ENCODE measurements at regions not wholly inside any gene's neighbourhood (a gene's known extent, or its start where the extent isn't known, plus 50 kb on each side); places are given as distances from the start of the nearest gene placed in this dataset.

GRCh38 chr5:73390972-73391371 lies 57.6 kb downstream of the FOXD1 start:
- no peaks in the 10 kb centered on the region for H3K36me3 Mint-ChIP-seq (ENCODE audit: low read depth)
- no peak overlapping the region for H3K27ac Mint-ChIP-seq (ENCODE audit: unreplicated experiment)
- H3K4me1 Mint-ChIP-seq: no peaks in the 10 kb centered on the region
- no peak for TF ChIP-seq CTCF (conservative IDR thresholded peaks at IDR 0.05)
- DNase-seq (ENCODE audit: low read depth, low spot score): no peak
- H3K9me3 Mint-ChIP-seq: no peaks in the 10 kb centered on the region
- H3K27me3 Mint-ChIP-seq (ENCODE audit: low read depth): peaks cover 29% of the 10 kb centered on the region
- H3K4me3 Mint-ChIP-seq: no peak overlapping the region

- Mint-ChIP-seq H3K4me1 (no peaks in the 10 kb centered on the region), H3K27ac (ENCODE audit: unreplicated experiment) (no peak overlapping the region), H3K36me3 (ENCODE audit: low read depth) (peaks cover 7% of the 10 kb centered on the region), H3K9me3 (peaks cover 9% of the 10 kb centered on the region), H3K27me3 (ENCODE audit: low read depth) (peaks cover 25% of the 10 kb centered on the region), H3K4me3 (no peak overlapping the region)
- no peak for TF ChIP-seq CTCF (conservative IDR thresholded peaks at IDR 0.05)
- DNase-seq (ENCODE audit: low read depth, low spot score): no peak
These were observed 59.8 kb downstream of the FOXD1 start for GRCh38 chr5:73388740-73389139.

GRCh38 chr5:73388306-73388684 lies 60.3 kb downstream of the FOXD1 start:
- Mint-ChIP-seq H3K27ac (ENCODE audit: unreplicated experiment) (no peak overlapping the region), H3K4me3 (no peak overlapping the region), H3K27me3 (ENCODE audit: low read depth) (peaks cover 25% of the 10 kb centered on the region), H3K9me3 (peaks cover 10% of the 10 kb centered on the region), H3K36me3 (ENCODE audit: low read depth) (peaks cover 8% of the 10 kb centered on the region), H3K4me1 (no peaks in the 10 kb centered on the region)
- no peak for DNase-seq (ENCODE audit: low read depth, low spot score)
- TF ChIP-seq CTCF (conservative IDR thresholded peaks at IDR 0.05): no peak

- H3K9me3 Mint-ChIP-seq: peaks cover 10% of the 10 kb centered on the region
- TF ChIP-seq CTCF (conservative IDR thresholded peaks at IDR 0.05): no peak
- no peak overlapping the region for H3K27ac Mint-ChIP-seq (ENCODE audit: unreplicated experiment)
- H3K36me3 Mint-ChIP-seq (ENCODE audit: low read depth): peaks cover 8% of the 10 kb centered on the region
- H3K27me3 Mint-ChIP-seq (ENCODE audit: low read depth): peaks cover 21% of the 10 kb centered on the region
- no peak overlapping the region for H3K4me3 Mint-ChIP-seq
- DNase-seq (ENCODE audit: low read depth, low spot score): no peak
- H3K4me1 Mint-ChIP-seq: no peaks in the 10 kb centered on the region
These were observed 60.8 kb downstream of the FOXD1 start for GRCh38 chr5:73387601-73388305.

GRCh38 chr5:73387149-73387591 lies 61.4 kb downstream of the FOXD1 start:
- Mint-ChIP-seq H3K36me3 (ENCODE audit: low read depth) (peaks cover 8% of the 10 kb centered on the region), H3K27me3 (ENCODE audit: low read depth) (peaks cover 20% of the 10 kb centered on the region), H3K4me3 (no peak overlapping the region), H3K4me1 (no peaks in the 10 kb centered on the region), H3K9me3 (peaks cover 10% of the 10 kb centered on the region), H3K27ac (ENCODE audit: unreplicated experiment) (no peak overlapping the region)
- TF ChIP-seq CTCF (conservative IDR thresholded peaks at IDR 0.05): no peak
- no peak for DNase-seq (ENCODE audit: low read depth, low spot score)

Data from neural crest cell (in vitro differentiated cells).